Lung (tissue), 11 donors: ENCODE measurements at regions not wholly inside any gene's neighbourhood (a gene's known extent, or its start where the extent isn't known, plus 50 kb on each side); places are given as distances from the start of the nearest gene placed in this dataset.

Source experiments
- ATAC-seq: fragments of 200-7000 bp; cut with Tn5 transposase; one replicate; pipeline ENCODE4 v1.9.1; 2020; ENCODE audit warnings: moderate number of reproducible peaks; ENCODE audit not compliant: insufficient read depth, low FRiP score
- DNase-seq, 3 donors: peaks; one replicate each; pipeline ENCODE4 v3.0.0-alpha.2; 2013 to 2017
- H3K27ac ChIP-seq, 2 donors: one replicate each; pipeline ENCODE4 v1.5.1; 2013; ENCODE audit warnings: mild to moderate bottlenecking in 2 of 2, moderate library complexity in 2 of 2, control low read depth in 1 of 2, inconsistent platforms in 1 of 2, low read depth in 1 of 2, low read length in 1 of 2
- H3K27me3 ChIP-seq, 3 donors: one replicate each; pipeline ENCODE4 v1.5.1; 2013; ENCODE audit warnings: low read length in 2 of 3; ENCODE audit not compliant: control insufficient read depth in 3 of 3, insufficient read depth in 3 of 3
- H3K36me3 ChIP-seq, 4 donors: one replicate each; pipeline ENCODE4 v1.5.1; 2013; ENCODE audit warnings: low read length in 4 of 4, mild to moderate bottlenecking in 1 of 4, moderate library complexity in 1 of 4; ENCODE audit not compliant: control insufficient read depth in 4 of 4, insufficient read depth in 4 of 4
- H3K4me1 ChIP-seq, 5 donors: one replicate each; pipeline ENCODE4 v1.5.1; 2013; ENCODE audit warnings: low read length in 5 of 5, mild to moderate bottlenecking in 2 of 5, moderate library complexity in 1 of 5; ENCODE audit not compliant: control insufficient read depth in 5 of 5, insufficient read depth in 5 of 5
- H3K4me3 ChIP-seq: one replicate; pipeline ENCODE4 v1.5.1; 2013; ENCODE audit warnings: mild to moderate bottlenecking, control low read depth, moderate library complexity
- H3K9ac ChIP-seq, 2 donors: one replicate each; pipeline ENCODE4 v1.5.1; 2013; ENCODE audit warnings: low read length in 2 of 2, control low read depth in 1 of 2; ENCODE audit not compliant: insufficient read depth in 1 of 2
- H3K9me3 ChIP-seq, 4 donors: one replicate each; pipeline ENCODE4 v1.5.1; 2013; ENCODE audit warnings: low read length in 3 of 4, mild to moderate bottlenecking in 1 of 4, moderate library complexity in 1 of 4; ENCODE audit not compliant: control insufficient read depth in 4 of 4, insufficient read depth in 3 of 4
- WGBS, 2 donors: extraction: QIAGEN DNeasy Blood & Tissue Kit; methylation state at CpG; one replicate each; pipeline ENCODE4 v1.1.7; 2013; 5-methylcytosine and 5-hydroxymethylcytosine counted together
- TF ChIP-seq, protein P1 (sequence below): IDR thresholded peaks from 2 replicates; pipeline ENCODE4 v1.5.1; 2012; ENCODE audit warnings: mild to moderate bottlenecking; ENCODE audit errors: control extremely low read depth, extremely low read depth
- donor health status: control.
- donor health status: control.
- donor health status: Bipolar disorder and iron deficiency.
- donor health status: healthy.
- donor health status: DM: yes; HTN: yes; CAD: no.

DNA sequence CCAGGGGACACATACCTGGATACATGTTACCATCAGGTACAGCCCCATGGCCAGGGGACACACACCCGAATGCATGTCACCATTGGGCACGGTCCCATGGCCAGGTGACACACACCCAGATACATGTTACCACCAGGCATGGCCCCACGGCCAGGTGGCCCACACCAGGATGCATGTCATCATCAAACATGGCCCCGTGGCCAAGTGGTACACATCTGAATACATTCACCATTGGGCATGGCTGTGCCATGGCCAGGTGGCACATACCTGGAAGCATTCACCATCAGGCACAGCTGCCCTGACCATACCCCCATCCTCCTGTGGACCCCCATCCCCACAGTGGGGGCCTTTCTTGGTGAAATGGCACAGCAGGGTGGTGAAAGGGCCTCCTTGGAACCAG is 97.6 kb downstream of the RBFOX3 start:
- peaks cover 0 to 5% (median 0%) of the 10 kb centered on the region in 3 donors for H3K27me3 ChIP-seq
- H3K4me1 ChIP-seq, result no peaks in the 10 kb centered on the region
- no peak overlapping the region for H3K9ac ChIP-seq
- H3K4me3 ChIP-seq, result no peak overlapping the region
- DNase-seq (no peak), ATAC-seq (no peak)
- TF ChIP-seq, protein P1, sequence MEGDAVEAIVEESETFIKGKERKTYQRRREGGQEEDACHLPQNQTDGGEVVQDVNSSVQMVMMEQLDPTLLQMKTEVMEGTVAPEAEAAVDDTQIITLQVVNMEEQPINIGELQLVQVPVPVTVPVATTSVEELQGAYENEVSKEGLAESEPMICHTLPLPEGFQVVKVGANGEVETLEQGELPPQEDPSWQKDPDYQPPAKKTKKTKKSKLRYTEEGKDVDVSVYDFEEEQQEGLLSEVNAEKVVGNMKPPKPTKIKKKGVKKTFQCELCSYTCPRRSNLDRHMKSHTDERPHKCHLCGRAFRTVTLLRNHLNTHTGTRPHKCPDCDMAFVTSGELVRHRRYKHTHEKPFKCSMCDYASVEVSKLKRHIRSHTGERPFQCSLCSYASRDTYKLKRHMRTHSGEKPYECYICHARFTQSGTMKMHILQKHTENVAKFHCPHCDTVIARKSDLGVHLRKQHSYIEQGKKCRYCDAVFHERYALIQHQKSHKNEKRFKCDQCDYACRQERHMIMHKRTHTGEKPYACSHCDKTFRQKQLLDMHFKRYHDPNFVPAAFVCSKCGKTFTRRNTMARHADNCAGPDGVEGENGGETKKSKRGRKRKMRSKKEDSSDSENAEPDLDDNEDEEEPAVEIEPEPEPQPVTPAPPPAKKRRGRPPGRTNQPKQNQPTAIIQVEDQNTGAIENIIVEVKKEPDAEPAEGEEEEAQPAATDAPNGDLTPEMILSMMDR, result no peak
- WGBS, 2 donors, result 92 to 95% methylated on average over 4 of the region's 4 CpGs
- peaks cover 0 to 6% (median 0%) of the 10 kb centered on the region in 4 donors for H3K9me3 ChIP-seq
- H3K27ac ChIP-seq, result no peak overlapping the region
- no peaks in the 10 kb centered on the region for H3K36me3 ChIP-seq

DNA sequence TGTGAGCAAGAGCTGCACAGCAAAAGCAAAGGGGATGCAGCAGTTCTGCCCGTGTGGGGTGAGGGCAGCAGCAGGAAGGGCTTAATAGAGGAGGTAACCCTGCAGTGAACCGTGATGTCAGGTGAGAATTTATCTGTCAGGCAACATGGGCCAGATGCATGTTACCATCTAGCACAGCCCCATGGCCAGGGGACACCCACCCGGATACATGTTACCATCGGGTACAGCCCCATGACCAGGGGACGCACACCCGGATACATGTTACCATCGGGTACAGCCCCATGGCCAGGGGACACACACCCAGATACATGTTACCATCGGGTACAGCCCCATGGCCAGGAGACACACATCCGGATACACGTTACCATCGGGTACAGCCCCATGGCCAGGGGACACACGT is 99.4 kb downstream of the RBFOX3 start:
- no peaks in the 10 kb centered on the region for H3K27me3 ChIP-seq

DNA sequence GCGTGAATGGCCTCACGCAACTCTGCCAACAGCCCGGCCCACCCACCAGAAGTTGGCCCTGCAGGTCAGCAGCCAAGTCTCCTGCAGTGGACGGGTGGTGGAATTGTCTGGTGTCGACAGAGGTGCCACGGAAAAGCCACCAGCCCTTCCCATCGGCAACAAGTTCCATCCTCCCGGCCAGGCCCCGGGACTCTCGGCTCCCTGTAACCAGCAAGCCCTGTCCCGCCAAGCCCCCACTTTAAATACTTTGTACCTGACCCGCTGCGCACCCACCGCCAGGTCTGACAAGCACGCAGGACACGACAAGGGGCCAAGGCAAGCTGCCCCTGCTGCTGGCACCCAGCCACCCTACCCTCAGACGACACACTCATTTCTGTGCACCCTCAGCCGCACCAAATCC is 100.8 kb downstream of the RBFOX3 start:
- Histone ChIP-seq H3K27ac (no peak overlapping the region), H3K4me1 (no peaks in the 10 kb centered on the region), H3K36me3 (no peaks in the 10 kb centered on the region), H3K27me3 (no peaks in the 10 kb centered on the region), H3K9ac (no peak overlapping the region), H3K4me3 (no peak overlapping the region), H3K9me3 (peaks cover 0 to 6% (median 0%) of the 10 kb centered on the region in 4 donors)
- no peak for DNase-seq
- 90 to 93% methylated on average over 18 of the region's 18 CpGs for WGBS, 2 donors
- no peak for ATAC-seq
- TF ChIP-seq, protein P1, result no peak

More for the DNA sequence above, 99.4 kb downstream of the RBFOX3 start:
- Histone ChIP-seq H3K4me1 (no peaks in the 10 kb centered on the region), H3K9ac (no peak overlapping the region), H3K4me3 (no peak overlapping the region), H3K27ac (no peak overlapping the region), H3K36me3 (no peaks in the 10 kb centered on the region), H3K9me3 (peaks cover 0 to 6% (median 0%) of the 10 kb centered on the region in 4 donors)
- 90 to 97% methylated on average over 12 of the region's 12 CpGs for WGBS, 2 donors
- TF ChIP-seq, protein P1, result no peak
- no peak for ATAC-seq
- no peak for DNase-seq

DNA sequence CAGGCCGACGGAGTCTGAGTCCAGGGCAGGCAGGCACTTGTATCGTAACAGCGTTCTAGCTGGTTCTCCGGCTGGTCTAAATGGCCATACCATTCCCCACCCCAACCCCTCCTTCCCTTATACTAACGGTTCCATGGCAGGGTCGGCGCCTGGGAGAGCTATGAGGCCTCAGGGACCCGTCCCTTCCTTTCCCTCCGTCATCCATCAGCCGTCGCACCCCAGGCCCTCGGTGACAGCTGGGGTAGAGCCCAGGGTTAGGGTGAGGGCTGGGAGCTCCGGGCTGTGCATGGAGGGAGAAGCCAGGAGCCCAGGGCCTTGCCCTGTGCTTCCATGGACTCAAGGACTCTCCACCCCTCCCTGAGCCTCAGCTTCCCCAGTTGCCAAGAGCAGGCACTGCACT is 101.4 kb downstream of the RBFOX3 start:
- 62 to 73% methylated on average over 14 of the region's 14 CpGs for WGBS, 2 donors
- H3K9ac ChIP-seq, result no peak overlapping the region
- DNase-seq, result no peak
- H3K4me3 ChIP-seq, result no peak overlapping the region
- H3K27me3 ChIP-seq, result no peaks in the 10 kb centered on the region
- TF ChIP-seq, protein P1, result no peak
- no peaks in the 10 kb centered on the region for H3K4me1 ChIP-seq
- no peak for ATAC-seq
- no peaks in the 10 kb centered on the region for H3K36me3 ChIP-seq
- H3K9me3 ChIP-seq, result peaks cover 0 to 6% (median 0%) of the 10 kb centered on the region in 4 donors
- no peak overlapping the region for H3K27ac ChIP-seq
